HG02885 (cell line): ENCODE measurements at regions not wholly inside any gene's neighbourhood (a gene's known extent, or its start where the extent isn't known, plus 50 kb on each side); places are given as distances from the start of the nearest gene placed in this dataset.

Experiments used
- ATAC-seq: cut with Tn5 transposase; IDR thresholded peaks from one replicate; pipeline ENCODE4 v1.9.1; 2021; ENCODE audit warnings: mild to moderate bottlenecking; ENCODE audit not compliant: unreplicated experiment, poor library complexity

DNA sequence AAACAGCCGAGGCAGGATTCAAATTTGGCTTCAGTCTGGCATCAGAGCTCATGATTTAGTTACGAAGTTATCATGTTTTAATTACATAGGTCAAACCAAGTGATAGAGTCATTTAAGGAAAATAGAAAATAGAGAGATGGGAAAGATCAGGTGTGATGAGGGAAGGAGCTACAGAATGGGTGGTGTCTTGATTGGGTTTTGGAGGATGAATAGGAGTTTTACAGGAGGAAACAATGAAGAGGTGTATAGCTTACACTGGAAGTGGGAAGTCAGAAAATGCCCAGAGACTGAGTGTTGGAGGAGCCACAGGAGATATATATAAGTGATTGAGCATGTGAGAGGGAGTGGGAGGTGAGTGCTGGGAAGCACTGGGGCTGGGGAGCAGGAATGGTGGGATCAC is 264.2 kb upstream of the TNP1 start:
- no peak for ATAC-seq

DNA sequence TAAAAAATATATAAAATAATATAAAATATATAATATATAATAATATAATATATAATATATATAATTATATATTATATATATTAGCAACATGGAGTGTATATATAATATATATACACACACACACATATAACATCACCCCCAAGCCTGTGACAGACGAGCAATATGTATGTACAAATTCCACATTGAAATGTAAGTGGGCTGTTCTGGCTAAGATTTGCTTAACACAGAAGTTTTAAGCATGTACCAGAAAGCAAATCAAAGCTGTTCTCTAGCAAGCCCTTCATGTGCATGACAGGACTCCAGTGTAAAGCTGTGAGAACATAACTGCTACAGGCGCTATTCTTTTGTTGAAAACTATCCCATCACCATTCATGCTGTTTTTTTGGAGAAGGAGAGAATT is 261.7 kb upstream of the TNP1 start:
- no peak for ATAC-seq

DNA sequence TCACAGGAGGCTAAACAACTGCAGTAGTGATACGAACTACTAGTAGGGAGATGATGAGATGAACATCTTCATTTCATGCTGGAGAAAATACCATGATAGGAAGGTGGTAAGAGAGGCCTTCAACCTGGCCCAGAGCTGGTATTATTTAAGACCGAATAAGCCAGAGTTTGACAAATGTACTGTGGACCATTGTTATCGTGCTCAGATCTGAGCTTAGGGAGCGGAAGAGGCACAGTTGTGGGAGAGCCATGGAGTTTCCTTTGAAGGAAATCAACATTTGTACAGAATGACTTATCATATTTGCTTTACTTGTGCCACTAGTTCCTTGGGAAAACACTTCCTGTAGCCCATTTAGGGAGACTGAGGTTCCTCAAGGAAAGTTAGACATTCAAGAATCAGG is 260.6 kb upstream of the TNP1 start:
- no peak for ATAC-seq

DNA sequence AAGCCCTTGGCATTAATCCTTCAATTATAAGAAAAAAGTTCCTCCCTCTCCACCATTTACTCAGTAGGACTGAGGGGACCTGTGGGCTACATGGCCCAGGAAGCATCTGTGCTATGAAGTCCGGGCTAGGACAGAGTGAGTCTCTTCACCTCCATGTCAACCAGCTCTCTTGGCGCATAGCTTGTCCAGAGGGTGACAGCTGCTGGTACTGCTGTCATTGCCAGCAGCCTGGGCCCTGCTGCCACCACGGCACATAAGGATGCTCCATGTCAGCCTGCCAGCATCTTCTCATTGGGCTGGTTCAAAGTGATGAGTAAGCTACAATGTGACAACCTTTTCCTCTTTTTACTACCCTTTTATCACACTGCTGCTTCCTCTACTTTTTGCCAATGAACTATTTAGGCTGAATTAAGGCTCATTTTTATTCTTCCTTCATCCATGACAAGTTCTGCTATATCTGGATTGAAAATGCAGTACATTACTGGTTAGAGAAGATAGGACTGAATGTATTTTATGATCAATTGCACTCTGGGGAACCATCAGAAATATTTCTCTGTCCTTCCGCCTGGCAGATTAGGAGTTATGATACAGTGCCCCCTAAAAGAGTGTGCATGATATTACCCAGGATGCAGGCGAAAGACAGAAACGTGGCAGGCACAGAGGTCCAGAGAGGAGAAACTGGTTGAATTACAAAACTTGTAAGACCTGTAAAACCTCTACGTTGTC is 258.9 kb upstream of the TNP1 start:
- ATAC-seq: no peak

DNA sequence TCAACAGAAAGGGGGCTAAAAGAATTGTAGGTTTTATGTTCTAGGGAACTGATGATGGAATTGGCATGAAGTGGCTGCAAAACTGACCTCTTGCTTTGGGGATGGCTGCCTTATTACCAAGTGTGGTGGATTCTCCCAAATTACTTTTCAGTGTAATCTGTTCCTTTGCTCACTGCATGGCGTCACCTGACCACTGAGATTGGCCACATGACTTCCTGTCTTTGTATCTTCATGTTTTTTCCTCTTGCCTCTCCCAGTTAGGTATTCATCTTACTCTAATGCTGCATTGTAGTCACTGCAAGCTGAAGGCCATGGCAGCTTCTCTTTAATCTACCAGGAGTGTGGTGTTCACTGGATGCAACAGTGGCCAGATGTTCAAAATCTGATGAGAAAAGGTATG is 257.7 kb upstream of the TNP1 start:
- ATAC-seq: no peak

DNA sequence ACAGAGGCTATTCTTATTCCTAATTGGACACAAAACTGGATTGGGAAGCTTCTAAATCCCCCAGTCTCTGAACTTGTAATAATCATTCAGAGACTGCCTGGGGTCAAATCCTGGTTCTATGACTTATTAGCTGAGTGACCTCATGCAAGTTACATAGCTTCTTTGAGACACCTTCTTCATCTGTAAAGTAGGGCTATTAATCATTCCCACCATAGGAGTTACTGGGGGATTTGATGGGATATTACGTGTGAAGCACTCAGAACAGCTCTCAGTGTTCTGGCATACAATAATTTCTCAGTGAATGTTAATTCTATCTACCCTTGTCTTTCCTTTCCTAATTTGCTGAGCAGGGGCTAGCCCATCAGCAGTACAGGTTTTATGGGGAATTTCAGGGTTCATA is 256.7 kb upstream of the TNP1 start:
- no peak for ATAC-seq

DNA sequence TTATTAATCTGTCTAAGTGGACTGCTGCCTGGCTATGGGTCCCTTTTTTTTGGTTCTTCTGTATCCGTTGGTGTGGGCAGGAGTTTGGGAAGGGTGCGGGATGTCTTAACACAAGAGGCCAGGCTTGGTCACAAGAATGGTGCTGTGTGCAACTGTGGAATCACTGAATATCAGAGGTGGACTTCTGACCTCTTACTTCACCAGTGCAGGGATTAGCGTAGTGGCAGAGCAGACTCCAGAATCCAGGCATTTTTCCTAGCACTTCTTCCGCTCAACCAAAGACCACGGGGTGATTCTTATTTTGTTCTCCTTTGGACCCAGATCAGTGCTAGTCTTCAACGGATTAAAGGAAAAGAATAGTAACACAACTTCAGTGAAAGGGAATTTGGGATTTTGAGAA is 254.3 kb upstream of the TNP1 start:
- ATAC-seq: no peak

DNA sequence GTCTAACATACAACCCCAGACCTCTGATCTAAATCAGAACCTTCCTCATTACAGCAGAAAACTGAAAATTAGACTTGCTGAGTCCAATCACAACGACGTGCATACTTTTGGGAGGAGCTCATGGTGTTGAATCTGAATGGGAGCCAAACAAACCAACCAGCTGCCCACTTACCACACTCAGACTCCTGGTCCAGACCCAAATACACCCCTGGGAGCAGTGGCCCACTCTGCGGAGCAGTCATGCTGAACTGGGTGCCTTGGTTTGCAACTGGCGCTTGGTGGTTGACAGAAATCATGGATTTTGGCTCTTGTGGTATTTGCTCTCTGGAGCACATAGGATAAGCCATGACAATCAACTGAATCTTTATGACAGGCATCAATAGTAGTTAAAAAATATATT is 253.6 kb upstream of the TNP1 start:
- no peak for ATAC-seq

DNA sequence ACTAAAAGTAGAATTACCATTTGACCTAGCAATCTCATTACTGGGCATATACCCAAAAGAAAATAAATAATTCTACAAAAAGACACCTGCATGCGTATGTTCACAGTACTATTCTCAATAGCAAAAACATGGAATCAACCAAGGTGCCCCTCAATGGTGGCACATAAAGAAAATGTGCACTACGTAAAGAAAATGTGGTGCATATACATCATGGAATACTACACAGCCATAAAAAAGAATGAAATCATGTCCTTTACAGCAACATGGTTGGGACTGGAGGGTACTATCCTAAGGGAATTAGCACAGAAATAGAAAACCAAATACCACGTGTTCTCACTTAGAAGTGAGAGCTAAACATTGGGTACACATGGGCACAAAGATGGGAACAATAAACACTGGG is 250.7 kb upstream of the TNP1 start:
- no peak for ATAC-seq

DNA sequence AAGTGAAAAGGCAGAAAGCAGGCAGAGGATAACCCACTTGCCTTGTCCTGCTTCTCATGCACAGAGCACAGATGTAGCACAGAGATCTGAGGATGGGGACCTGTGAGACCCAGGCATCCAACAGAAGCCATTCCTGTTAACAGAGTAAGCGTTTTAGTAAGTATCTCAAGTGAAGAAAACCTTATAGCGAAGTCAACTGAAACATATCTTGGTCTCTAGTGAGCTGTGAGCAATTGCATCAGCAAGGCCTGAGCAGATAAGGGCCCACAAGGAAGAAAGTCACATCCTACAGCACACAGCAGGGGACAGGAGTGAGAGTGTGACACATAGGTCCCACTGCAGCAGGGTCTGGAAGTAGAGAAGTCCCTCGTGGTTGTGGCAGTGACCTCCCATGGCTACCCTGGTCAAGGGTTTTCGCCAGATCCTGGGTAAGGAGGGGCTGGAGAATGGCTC is 248.7 kb upstream of the TNP1 start:
- no peak for ATAC-seq

DNA sequence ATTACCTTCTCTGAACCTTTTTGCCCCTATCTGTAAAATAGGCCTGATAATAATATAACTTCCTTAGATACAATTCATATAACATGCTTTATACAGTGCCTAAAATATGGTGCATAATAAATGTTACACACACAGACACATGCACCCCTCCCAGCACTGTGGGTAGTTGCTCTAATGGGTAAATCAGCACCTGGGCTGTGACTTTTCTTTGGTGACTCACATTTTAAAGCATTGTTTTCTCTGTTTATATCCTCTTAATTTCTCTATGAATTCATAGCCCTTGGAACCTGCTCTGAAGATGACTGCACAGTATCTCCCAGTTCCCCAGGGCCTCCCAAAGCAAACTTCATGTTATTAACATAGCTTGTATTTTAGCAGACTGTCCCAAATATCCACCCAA is 248.2 kb upstream of the TNP1 start:
- no peak for ATAC-seq

DNA sequence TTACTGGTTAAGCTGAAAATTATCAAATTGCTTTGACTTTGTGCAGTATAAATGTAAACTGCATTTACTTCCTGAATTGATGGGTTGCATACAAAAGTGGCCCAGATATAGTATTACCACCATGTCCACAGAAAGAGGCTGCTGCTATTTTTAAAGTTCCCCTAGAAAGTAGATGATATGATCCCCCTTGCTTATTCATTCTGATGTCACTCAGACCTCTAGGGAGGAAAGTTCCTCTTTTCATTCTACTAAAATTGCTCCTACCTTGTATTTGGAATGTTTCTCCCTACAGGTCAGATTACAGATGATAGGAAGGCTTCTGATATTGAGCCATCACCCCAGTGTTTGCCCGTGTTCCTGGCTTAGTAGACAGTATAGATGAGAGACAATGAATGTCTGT is 247.6 kb upstream of the TNP1 start:
- ATAC-seq: no peak

DNA sequence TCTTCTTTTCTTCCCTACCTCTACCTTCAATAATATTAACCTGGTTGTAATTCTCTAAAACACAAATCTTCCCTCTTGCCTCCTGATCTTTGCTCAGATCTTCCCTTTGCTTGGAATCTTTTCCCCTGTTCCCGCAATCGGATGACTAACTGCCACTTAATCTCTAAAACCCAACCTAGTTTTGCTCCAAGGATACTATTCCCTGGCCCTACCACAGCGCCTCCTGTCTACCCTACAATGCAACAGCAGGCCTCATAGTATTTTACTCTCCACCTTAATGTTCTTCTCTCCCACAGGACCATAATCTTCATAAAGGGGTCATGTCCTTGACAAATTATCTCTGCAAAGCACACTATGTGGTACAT is 246.8 kb upstream of the TNP1 start:
- no peak for ATAC-seq

DNA sequence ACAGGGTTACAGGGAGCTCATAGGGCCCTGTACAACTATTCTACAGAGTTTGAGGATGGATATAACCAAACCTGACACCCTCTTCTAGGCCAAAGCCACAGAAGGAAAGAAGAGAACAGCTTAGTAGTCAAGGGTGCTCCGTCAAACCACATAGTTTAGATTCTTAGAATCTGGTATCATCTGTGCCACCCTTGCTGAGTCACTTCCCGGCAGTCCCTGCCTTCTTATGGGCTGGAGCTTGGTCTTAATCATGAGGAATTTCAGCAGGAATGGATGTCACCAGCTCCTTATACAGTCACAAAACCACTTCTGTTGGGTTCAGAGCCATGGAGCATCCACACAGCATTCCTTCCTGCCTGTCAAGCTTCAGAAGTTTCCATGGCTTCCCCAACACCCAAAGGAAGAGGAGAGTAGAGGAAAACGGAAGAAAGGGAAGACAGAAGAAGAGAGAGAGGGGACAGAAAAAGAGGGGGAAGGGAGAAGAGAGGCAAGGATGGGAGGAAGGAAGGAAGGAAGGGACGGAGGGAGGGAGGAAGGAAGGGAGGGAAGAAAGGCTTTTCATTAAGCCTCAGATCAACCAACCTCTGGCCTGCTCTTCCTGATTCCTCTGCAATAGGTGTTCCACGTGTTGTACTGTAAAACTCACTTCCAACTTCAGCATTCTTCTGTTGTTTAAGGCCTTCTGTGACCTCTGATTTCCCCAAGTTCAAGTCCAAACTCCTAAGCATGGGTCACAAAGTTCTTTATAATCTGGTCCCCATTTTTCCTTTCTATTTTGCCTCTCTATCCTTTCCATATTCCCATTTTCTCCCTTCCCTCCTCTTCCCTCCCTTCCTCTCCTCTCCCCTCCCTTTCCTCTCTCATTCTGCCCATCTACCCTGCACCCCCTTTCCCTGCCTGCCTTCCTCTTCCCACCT is 246.1 kb upstream of the TNP1 start:
- no peak for ATAC-seq

DNA sequence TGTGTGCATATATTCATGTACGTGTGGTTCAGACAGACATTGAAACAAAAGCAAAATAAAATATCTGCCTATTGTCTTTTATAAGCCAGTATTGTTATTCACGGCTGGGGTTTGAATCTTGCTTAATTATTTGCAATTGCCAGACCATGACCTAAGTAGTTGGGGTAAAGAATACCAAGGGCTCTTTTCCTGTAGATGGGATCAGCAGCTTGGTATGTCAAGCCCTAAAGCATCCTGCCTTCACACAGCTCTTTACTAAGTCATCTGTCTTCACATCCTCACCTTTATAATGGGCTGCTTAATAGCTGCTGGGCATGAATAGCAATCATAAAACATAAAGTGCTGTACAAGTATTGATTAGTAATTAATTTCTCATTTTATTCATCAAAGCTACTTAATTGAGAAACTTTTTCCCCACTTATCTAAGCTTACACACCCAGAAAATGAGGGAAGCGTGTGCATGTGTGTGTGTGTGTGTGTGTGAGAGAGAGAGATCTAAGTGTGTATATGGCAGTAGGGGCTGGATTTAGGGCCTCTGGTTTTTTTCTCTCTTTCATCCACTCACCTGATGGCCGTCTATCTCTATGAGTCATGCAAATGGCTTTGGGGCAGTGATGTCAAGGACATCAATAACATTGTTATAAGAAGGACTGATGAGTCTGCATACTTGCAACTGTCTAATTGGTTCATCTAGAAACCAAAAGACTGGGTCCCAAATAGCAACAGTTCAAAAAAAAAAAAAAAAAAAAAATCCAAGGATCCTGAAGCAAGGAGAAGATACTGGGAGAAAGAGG is 244.1 kb upstream of the TNP1 start:
- no peak for ATAC-seq

DNA sequence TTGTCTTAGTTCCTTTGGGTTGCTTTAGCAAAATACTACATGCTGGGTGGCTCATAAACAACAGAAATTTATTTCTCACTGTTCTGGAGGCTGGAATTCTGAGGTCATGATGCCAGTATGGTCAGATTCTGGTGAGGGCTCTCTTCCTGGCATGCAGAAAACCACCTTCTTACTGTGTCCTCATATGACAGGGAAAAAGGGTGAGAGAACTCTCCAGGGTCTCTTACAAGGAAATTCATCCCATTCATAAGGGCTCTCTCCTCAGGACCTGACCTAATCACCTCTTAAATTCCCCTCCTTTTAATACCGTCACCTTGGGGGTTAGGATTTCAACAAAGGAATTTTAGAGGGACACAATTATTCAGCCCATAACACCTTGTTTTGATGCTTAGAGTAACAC is 243.1 kb upstream of the TNP1 start:
- ATAC-seq: no peak

DNA sequence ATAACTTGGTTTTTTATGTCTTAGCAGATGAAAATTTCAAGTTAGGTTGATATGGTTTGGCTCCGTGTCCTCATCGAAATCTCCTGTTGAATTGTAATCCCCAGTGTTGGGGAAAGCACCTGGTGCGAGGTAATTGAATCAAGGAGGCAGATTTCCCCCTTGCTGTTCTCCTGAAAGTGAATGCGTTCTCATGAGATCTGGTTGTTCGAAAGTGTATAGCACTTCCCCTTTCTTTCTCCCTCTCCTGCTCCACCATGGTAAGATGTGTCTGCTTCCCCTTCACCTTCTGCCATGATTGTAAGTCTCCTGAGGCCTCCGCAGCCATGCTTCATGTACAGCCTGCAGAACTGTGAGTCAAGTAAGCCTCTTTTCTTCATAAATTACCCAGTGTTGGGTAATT is 242.1 kb upstream of the TNP1 start:
- no peak for ATAC-seq

DNA sequence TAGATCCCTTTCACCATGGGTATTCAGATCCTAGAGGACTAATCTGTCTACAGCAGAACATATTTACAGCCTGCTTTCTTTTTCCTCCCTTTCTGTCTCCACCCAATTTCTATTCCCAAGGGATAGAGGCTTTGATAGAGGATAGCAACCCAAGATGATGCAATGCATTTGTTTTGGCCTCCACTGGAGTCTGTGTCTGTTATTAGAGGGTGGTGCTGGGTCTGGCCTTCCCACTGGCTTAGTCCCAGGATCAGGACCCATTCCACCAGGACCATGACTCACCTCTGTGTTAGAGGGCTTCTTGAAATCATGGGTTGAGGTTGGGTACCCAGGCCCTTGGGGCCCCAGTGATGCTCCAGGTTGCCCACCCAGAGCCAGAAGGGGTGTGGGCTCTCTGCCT is 239.7 kb upstream of the TNP1 start:
- ATAC-seq: no peak

DNA sequence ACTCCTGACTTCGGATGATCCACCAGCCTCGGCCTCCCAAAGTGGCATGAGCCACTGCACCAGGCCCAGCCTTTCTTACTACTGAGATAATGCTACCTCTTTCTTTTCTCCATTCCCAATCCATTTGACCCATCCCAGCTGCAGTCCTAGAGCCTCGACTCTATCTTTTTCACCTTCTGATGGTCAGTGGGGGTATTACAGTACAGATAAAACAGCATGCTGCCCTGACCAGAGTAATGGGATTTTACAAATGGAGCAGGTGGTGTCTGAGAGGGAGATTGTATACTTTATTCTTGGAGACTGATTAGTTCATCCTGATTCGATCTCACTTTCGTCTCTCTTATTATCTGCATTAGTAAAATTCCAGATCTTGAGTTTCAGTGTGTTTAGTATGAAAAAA is 238.6 kb upstream of the TNP1 start:
- ATAC-seq: no peak

DNA sequence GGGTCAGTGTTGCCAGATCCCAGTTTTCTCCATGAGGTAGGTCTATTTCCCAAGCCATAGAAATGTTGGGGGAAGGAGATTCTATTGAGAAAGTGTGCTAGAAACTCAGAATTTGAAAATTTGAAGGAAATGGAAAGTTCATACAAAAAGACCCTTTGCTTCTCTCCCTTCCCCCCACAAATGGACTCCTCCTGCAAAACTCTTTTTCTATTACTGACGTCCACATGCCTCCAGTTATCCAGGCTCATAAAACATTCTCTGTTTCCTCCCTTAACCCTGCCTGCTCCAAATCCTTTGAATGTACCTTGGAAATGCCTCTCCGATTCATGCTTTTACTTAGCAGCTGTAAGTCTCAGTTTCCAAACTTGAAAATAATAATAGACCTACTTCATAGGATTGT is 237.5 kb upstream of the TNP1 start:
- ATAC-seq: no peak
